Sigmoid colon (tissue), 3 donors: ENCODE measurements at regions not wholly inside any gene's neighbourhood (a gene's known extent, or its start where the extent isn't known, plus 50 kb on each side); places are given as distances from the start of the nearest gene placed in this dataset.

Experiments used
- CTCF ChIP-seq, 4 experiments: fragments of 450-650 bp in 3 of 4; fragments of 200-600 bp in 1 of 4; IDR thresholded peaks; one replicate each; pipeline ENCODE4 v1.5.1; 2016 to 2019; ENCODE audit warnings: antibody characterized with exemption in 4 of 4, mild to moderate bottlenecking in 3 of 4, moderate library complexity in 2 of 4
- POLR2A ChIP-seq, 2 donors: fragments of 450-650 bp; IDR thresholded peaks; one replicate each; pipeline ENCODE4 v1.6.1; 2016; ENCODE audit warnings: antibody characterized with exemption in 2 of 2, mild to moderate bottlenecking in 2 of 2, moderate library complexity in 2 of 2

DNA sequence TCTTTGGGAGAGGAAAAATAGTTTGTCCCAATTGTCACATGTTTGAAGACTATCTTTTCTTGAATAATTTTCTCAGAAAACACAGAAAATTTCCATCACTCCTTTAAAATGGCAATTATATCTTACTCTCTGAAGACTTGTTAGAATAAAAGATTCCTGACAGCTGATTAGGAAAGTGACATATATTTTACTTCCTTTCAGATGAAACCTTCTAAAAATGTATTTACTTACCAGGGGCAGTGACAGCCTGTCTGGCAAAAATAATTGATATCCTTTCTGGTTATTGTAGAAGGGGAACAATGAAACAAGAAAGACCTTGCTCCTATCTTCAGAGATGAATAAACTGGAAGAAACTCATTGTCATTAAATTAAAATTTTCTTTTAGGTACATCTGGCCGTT, 483.3 kb upstream of the GOLIM4 start:
- no peak for TF ChIP-seq CTCF (IDR thresholded peaks at IDR 0.05)
- no peak for TF ChIP-seq POLR2A (IDR thresholded peaks at IDR 0.05)
